GM23338 (cell line): ENCODE measurements at regions not wholly inside any gene's neighbourhood (a gene's known extent, or its start where the extent isn't known, plus 50 kb on each side); places are given as distances from the start of the nearest gene placed in this dataset.

Source experiments
- EZH2phosphoT487 ChIP-seq: fragments of 200-600 bp; sonication (generic); IDR thresholded peaks from one replicate; pipeline ENCODE4 v1.8.1; 2018; ENCODE audit warnings: antibody characterized with exemption; ENCODE audit not compliant: unreplicated experiment
- JUNB ChIP-seq: IDR thresholded peaks from one replicate; pipeline ENCODE4 v1.6.1; 2016; ENCODE audit warnings: antibody characterized with exemption; ENCODE audit not compliant: unreplicated experiment
- POLR2AphosphoS5 ChIP-seq: IDR thresholded peaks from 2 replicates; pipeline ENCODE4 v1.6.1; 2016; ENCODE audit warnings: antibody characterized with exemption, low read depth
- TF ChIP-seq, protein P1 (sequence below), 2 experiments: fragments of 200-600 bp in 1 of 2; sonication (generic) in 1 of 2; conservative IDR thresholded peaks; 2 replicates each; pipeline versions ENCODE4 v1.5.1 to v1.6.1; 2016 to 2017; ENCODE audit warnings: antibody characterized with exemption in 2 of 2, low read depth in 2 of 2, mild to moderate bottlenecking in 2 of 2, moderate library complexity in 1 of 2

DNA sequence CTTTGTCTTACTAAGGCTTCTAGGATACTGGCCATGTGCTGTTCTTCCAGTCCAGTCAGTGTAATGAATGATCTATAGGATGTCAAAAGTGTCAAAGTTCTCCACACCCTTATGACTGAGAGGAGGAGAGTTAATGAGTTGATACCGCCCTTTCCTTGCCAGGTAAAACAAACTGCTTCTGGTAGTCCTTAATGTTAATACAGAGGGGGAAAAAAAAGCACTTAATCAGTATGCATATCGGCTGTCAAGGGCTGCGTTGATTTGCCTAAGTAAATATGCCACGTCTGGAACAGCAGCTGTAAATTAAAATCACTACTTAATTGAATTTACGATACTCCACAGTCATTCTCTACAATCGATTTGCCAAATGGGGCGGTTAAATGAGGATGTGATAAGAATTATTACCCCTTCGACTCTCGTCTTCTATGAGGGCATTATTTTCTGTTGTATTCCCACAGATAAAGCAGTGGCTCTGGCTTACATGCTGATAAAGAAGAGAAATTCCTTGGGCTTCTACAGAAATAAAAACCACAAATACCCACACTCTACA, 416.0 kb downstream of the KCNH5 start:
- TF ChIP-seq POLR2AphosphoS5 (no peak), EZH2phosphoT487 (no peak), JUNB (no peak)
- TF ChIP-seq, protein P1, sequence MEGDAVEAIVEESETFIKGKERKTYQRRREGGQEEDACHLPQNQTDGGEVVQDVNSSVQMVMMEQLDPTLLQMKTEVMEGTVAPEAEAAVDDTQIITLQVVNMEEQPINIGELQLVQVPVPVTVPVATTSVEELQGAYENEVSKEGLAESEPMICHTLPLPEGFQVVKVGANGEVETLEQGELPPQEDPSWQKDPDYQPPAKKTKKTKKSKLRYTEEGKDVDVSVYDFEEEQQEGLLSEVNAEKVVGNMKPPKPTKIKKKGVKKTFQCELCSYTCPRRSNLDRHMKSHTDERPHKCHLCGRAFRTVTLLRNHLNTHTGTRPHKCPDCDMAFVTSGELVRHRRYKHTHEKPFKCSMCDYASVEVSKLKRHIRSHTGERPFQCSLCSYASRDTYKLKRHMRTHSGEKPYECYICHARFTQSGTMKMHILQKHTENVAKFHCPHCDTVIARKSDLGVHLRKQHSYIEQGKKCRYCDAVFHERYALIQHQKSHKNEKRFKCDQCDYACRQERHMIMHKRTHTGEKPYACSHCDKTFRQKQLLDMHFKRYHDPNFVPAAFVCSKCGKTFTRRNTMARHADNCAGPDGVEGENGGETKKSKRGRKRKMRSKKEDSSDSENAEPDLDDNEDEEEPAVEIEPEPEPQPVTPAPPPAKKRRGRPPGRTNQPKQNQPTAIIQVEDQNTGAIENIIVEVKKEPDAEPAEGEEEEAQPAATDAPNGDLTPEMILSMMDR (conservative IDR thresholded peaks at IDR 0.05; ENCODE audit: low read depth in 2 of 2), result no peak
